GF-D8 (cell line): ENCODE measurements at regions not wholly inside any gene's neighbourhood (a gene's known extent, or its start where the extent isn't known, plus 50 kb on each side); places are given as distances from the start of the nearest gene placed in this dataset.
"Not testable (repeated sequence)": the region's sequence is repeated elsewhere in the genome, so short reads cannot be mapped to it uniquely, and the experiment has no call there.

Experiments used
- DNase-seq: peaks from one replicate; lab custom pipeline; 2025; lab: John Stamatoyannopoulos, UW

GRCh38 chr3:132987396-132987795, 50.8 kb upstream of the TMEM108 start:
- no peak for DNase-seq

GRCh38 chr3:132984181-132984580, 54.0 kb upstream of the TMEM108 start:
- no peak for DNase-seq

GRCh38 chr3:132983143-132983770, 54.9 kb upstream of the TMEM108 start:
- no peak for DNase-seq

- no peak for DNase-seq
Observed at GRCh38 chr3:132981719-132982118, 56.5 kb upstream of the TMEM108 start.

- DNase-seq = no peak
Observed at GRCh38 chr3:132980102-132980501, 58.1 kb upstream of the TMEM108 start.

- no peak for DNase-seq
Observed at GRCh38 chr3:132979606-132980005, 58.6 kb upstream of the TMEM108 start.

GRCh38 chr3:132978946-132979345, 59.2 kb upstream of the TMEM108 start:
- DNase-seq = not testable (repeated sequence)

- no peak for DNase-seq
Observed at GRCh38 chr3:132978464-132978863, 59.7 kb upstream of the TMEM108 start.

GRCh38 chr3:132974097-132974496, 64.1 kb upstream of the TMEM108 start:
- DNase-seq = no peak

- DNase-seq = no peak
Observed at GRCh38 chr3:132973441-132973840, 64.8 kb upstream of the TMEM108 start.

- no peak for DNase-seq
Observed at GRCh38 chr3:132972333-132972732, 65.9 kb upstream of the TMEM108 start.

GRCh38 chr3:132966374-132966773, 71.8 kb upstream of the TMEM108 start:
- no peak for DNase-seq

GRCh38 chr3:132964266-132964665, 73.9 kb upstream of the TMEM108 start:
- DNase-seq = no peak

- no peak for DNase-seq
Observed at GRCh38 chr3:132963786-132964185, 74.4 kb upstream of the TMEM108 start.

GRCh38 chr3:132961991-132962390, 76.2 kb upstream of the TMEM108 start:
- no peak for DNase-seq

- no peak for DNase-seq
Observed at GRCh38 chr3:132953683-132954082, 84.5 kb upstream of the TMEM108 start.

GRCh38 chr3:132927896-132928295, 110.3 kb upstream of the TMEM108 start:
- no peak for DNase-seq

- peak; percentile 18 for DNase-seq
Observed at GRCh38 chr3:132926098-132926497, 112.1 kb upstream of the TMEM108 start.

- DNase-seq = no peak
Observed at GRCh38 chr3:132925256-132925930, 112.8 kb upstream of the TMEM108 start.

- DNase-seq = no peak
Observed at GRCh38 chr3:132916096-132916495, 122.1 kb upstream of the TMEM108 start.

GRCh38 chr3:132912416-132912753, 125.8 kb upstream of the TMEM108 start:
- no peak for DNase-seq

GRCh38 chr3:132911741-132912415, 126.3 kb upstream of the TMEM108 start:
- peak; percentile 63 for DNase-seq

GRCh38 chr3:132907293-132907692, 130.9 kb upstream of the TMEM108 start:
- DNase-seq = no peak
